ENCODE measurements at regions not wholly inside any gene's neighbourhood (a gene's known extent, or its start where the extent isn't known, plus 50 kb on each side); places are given as distances from the start of the nearest gene placed in this dataset.

DNA sequence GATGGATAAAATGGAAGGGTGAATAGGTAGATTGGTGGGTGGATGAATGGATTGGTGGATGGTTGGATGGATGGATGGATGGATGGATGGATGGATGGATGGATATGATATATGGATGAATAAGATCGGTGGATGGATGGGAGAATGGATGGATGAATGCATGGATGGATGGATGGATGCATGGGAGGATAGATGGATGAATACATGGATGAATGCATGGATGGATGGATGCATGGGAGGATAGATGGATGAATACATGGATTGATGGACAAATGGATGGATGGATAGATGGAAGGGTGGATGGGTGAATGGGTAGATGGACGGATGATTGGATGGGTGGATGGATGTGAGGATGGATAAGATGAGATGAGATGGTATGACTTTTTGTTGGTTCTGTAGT is 95.7 kb upstream of the DUSP22 start:
- TF ChIP-seq, protein P1, sequence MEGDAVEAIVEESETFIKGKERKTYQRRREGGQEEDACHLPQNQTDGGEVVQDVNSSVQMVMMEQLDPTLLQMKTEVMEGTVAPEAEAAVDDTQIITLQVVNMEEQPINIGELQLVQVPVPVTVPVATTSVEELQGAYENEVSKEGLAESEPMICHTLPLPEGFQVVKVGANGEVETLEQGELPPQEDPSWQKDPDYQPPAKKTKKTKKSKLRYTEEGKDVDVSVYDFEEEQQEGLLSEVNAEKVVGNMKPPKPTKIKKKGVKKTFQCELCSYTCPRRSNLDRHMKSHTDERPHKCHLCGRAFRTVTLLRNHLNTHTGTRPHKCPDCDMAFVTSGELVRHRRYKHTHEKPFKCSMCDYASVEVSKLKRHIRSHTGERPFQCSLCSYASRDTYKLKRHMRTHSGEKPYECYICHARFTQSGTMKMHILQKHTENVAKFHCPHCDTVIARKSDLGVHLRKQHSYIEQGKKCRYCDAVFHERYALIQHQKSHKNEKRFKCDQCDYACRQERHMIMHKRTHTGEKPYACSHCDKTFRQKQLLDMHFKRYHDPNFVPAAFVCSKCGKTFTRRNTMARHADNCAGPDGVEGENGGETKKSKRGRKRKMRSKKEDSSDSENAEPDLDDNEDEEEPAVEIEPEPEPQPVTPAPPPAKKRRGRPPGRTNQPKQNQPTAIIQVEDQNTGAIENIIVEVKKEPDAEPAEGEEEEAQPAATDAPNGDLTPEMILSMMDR (IDR thresholded peaks at IDR 0.05; ENCODE audit: insufficient read depth, low read length) = no peak
- TF ChIP-seq GABPA (IDR thresholded peaks at IDR 0.05; ENCODE audit: low read depth) (no peak), POLR2AphosphoS5 (IDR thresholded peaks at IDR 0.05; ENCODE audit: low read depth) (no peak), SPI1 (IDR thresholded peaks at IDR 0.05; ENCODE audit: borderline replicate concordance, low read depth) (no peak)
- TF ChIP-seq, protein P2, sequence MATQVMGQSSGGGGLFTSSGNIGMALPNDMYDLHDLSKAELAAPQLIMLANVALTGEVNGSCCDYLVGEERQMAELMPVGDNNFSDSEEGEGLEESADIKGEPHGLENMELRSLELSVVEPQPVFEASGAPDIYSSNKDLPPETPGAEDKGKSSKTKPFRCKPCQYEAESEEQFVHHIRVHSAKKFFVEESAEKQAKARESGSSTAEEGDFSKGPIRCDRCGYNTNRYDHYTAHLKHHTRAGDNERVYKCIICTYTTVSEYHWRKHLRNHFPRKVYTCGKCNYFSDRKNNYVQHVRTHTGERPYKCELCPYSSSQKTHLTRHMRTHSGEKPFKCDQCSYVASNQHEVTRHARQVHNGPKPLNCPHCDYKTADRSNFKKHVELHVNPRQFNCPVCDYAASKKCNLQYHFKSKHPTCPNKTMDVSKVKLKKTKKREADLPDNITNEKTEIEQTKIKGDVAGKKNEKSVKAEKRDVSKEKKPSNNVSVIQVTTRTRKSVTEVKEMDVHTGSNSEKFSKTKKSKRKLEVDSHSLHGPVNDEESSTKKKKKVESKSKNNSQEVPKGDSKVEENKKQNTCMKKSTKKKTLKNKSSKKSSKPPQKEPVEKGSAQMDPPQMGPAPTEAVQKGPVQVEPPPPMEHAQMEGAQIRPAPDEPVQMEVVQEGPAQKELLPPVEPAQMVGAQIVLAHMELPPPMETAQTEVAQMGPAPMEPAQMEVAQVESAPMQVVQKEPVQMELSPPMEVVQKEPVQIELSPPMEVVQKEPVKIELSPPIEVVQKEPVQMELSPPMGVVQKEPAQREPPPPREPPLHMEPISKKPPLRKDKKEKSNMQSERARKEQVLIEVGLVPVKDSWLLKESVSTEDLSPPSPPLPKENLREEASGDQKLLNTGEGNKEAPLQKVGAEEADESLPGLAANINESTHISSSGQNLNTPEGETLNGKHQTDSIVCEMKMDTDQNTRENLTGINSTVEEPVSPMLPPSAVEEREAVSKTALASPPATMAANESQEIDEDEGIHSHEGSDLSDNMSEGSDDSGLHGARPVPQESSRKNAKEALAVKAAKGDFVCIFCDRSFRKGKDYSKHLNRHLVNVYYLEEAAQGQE (IDR thresholded peaks at IDR 0.05; ENCODE audit: insufficient replicate concordance, low read depth) = no peak
